ENCODE measurements at regions not wholly inside any gene's neighbourhood (a gene's known extent, or its start where the extent isn't known, plus 50 kb on each side); places are given as distances from the start of the nearest gene placed in this dataset.

GRCh38 chr2:147068071-147068470 lies 776.8 kb upstream of the ACVR2A start:
- no peak for TF ChIP-seq CTCF (IDR thresholded peaks at IDR 0.05 in 2 of 3, conservative IDR thresholded peaks at IDR 0.05 in 1 of 3; ENCODE audit: borderline replicate concordance in 1 of 3, insufficient read depth in 1 of 3, low read depth in 2 of 3, low read length in 2 of 3)
- TF ChIP-seq RAD21 (IDR thresholded peaks at IDR 0.05; ENCODE audit: low read depth), result no peak
- TF ChIP-seq, protein P1, sequence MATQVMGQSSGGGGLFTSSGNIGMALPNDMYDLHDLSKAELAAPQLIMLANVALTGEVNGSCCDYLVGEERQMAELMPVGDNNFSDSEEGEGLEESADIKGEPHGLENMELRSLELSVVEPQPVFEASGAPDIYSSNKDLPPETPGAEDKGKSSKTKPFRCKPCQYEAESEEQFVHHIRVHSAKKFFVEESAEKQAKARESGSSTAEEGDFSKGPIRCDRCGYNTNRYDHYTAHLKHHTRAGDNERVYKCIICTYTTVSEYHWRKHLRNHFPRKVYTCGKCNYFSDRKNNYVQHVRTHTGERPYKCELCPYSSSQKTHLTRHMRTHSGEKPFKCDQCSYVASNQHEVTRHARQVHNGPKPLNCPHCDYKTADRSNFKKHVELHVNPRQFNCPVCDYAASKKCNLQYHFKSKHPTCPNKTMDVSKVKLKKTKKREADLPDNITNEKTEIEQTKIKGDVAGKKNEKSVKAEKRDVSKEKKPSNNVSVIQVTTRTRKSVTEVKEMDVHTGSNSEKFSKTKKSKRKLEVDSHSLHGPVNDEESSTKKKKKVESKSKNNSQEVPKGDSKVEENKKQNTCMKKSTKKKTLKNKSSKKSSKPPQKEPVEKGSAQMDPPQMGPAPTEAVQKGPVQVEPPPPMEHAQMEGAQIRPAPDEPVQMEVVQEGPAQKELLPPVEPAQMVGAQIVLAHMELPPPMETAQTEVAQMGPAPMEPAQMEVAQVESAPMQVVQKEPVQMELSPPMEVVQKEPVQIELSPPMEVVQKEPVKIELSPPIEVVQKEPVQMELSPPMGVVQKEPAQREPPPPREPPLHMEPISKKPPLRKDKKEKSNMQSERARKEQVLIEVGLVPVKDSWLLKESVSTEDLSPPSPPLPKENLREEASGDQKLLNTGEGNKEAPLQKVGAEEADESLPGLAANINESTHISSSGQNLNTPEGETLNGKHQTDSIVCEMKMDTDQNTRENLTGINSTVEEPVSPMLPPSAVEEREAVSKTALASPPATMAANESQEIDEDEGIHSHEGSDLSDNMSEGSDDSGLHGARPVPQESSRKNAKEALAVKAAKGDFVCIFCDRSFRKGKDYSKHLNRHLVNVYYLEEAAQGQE (IDR thresholded peaks at IDR 0.05; ENCODE audit: low read depth), result no peak
- no peak for TF ChIP-seq ZFX (IDR thresholded peaks at IDR 0.05)
- no peak for TF ChIP-seq SRF (IDR thresholded peaks at IDR 0.05; ENCODE audit: low read depth)
- TF ChIP-seq POLR2A (IDR thresholded peaks at IDR 0.05; ENCODE audit: borderline replicate concordance, extremely low read depth, insufficient read depth, insufficient read length), result no peak
- no peak for TF ChIP-seq YY1 (IDR thresholded peaks at IDR 0.05; ENCODE audit: extremely low read depth, insufficient replicate concordance, low read depth, low read length)
